ENCODE measurements at regions not wholly inside any gene's neighbourhood (a gene's known extent, or its start where the extent isn't known, plus 50 kb on each side); places are given as distances from the start of the nearest gene placed in this dataset.
"Not testable (repeated sequence)": the region's sequence is repeated elsewhere in the genome, so short reads cannot be mapped to it uniquely, and the experiment has no call there.

- no peaks in the 10 kb centered on the region for H3K4me1 ChIP-seq (ENCODE audit: control insufficient read depth in 1 of 2, insufficient read depth in 2 of 2, low read depth in 1 of 2, low read length in 1 of 2)
- H4K20me1 ChIP-seq (ENCODE audit: insufficient read depth) = no peaks in the 10 kb centered on the region
- H3K9me2 ChIP-seq = no peaks in the 10 kb centered on the region
- no peak overlapping the region for H3K9ac ChIP-seq
- H3K79me2 ChIP-seq (ENCODE audit: insufficient read depth) = no peaks in the 10 kb centered on the region
- ChIA-PET CTCF (no interaction called here), POLR2A (no interaction called here)
- no peaks in the 10 kb centered on the region for H3K9me3 ChIP-seq
- no peaks in the 10 kb centered on the region for H3F3A ChIP-seq (replicated peaks; ENCODE audit: insufficient read depth)
- WGBS (ENCODE audit: low lambda C conversion rate) = 31% methylated on average over 8 of the region's 8 CpGs
- no peaks in the 10 kb centered on the region for H3K27me3 ChIP-seq (ENCODE audit: insufficient read depth)
- H3K27ac ChIP-seq (ENCODE audit: low read depth in 2 of 2, low read length in 1 of 2) = no peak overlapping the region
- no peak for DNase-seq
- no peak overlapping the region for H3K4me3 ChIP-seq (ENCODE audit: low read depth in 2 of 2, low read length in 1 of 2)
- no peak overlapping the region for H3K4me2 ChIP-seq
- no peak overlapping the region for H2AFZ ChIP-seq (ENCODE audit: low read depth)
- H3K36me3 ChIP-seq (replicated peaks in 1 of 2; ENCODE audit: control insufficient read depth in 1 of 2, insufficient read depth in 2 of 2, low read length in 1 of 2) = no peaks in the 10 kb centered on the region
- TF ChIP-seq RAD21 (IDR thresholded peaks at IDR 0.05; ENCODE audit: low read length) = no peak
- no peak for TF ChIP-seq EZH2phosphoT487 (IDR thresholded peaks at IDR 0.05; ENCODE audit: borderline replicate concordance, low read depth)
- no peak for TF ChIP-seq GATA2 (CRISPR knock-in tag; IDR thresholded peaks at IDR 0.05)
- TF ChIP-seq EP300 (IDR thresholded peaks at IDR 0.05; ENCODE audit: borderline replicate concordance in 1 of 2, low read depth in 1 of 2, low read length in 1 of 2) = no peak
- no peak for TF ChIP-seq NFIC (IDR thresholded peaks at IDR 0.05; ENCODE audit: borderline replicate concordance)
Observed at GRCh38 chr9:40925149-40925548, 203.3 kb downstream of the FOXD4L6 start.

- WGBS (ENCODE audit: low lambda C conversion rate) = 59% methylated on average over 5 of the region's 5 CpGs
- H3K4me2 ChIP-seq; H3F3A ChIP-seq (replicated peaks; ENCODE audit: insufficient read depth); H3K9me2 ChIP-seq; H3K36me3 ChIP-seq (replicated peaks in 1 of 2; ENCODE audit: control insufficient read depth in 1 of 2, insufficient read depth in 2 of 2, low read length in 1 of 2); CTCF ChIA-PET; H3K27ac ChIP-seq (ENCODE audit: low read depth in 2 of 2, low read length in 1 of 2); H3K9me3 ChIP-seq; H3K27me3 ChIP-seq (ENCODE audit: insufficient read depth); H3K4me1 ChIP-seq (ENCODE audit: control insufficient read depth in 1 of 2, insufficient read depth in 2 of 2, low read depth in 1 of 2, low read length in 1 of 2); H4K20me1 ChIP-seq (ENCODE audit: insufficient read depth); DNase-seq; POLR2A ChIA-PET; H3K9ac ChIP-seq; H2AFZ ChIP-seq (ENCODE audit: low read depth); H3K4me3 ChIP-seq (ENCODE audit: low read depth in 2 of 2, low read length in 1 of 2); H3K79me2 ChIP-seq (ENCODE audit: insufficient read depth): not testable (repeated sequence)
Observed at GRCh38 chr9:40916399-40916783, 212.1 kb downstream of the FOXD4L6 start.

- H3K27me3 ChIP-seq (ENCODE audit: insufficient read depth); H3K4me2 ChIP-seq; H3K9ac ChIP-seq; DNase-seq; H3K36me3 ChIP-seq (replicated peaks in 1 of 2; ENCODE audit: control insufficient read depth in 1 of 2, insufficient read depth in 2 of 2, low read length in 1 of 2); H3K4me1 ChIP-seq (ENCODE audit: control insufficient read depth in 1 of 2, insufficient read depth in 2 of 2, low read depth in 1 of 2, low read length in 1 of 2); H3K4me3 ChIP-seq (ENCODE audit: low read depth in 2 of 2, low read length in 1 of 2); CTCF ChIA-PET; H4K20me1 ChIP-seq (ENCODE audit: insufficient read depth); H2AFZ ChIP-seq (ENCODE audit: low read depth); POLR2A ChIA-PET; H3F3A ChIP-seq (replicated peaks; ENCODE audit: insufficient read depth); H3K9me3 ChIP-seq; H3K9me2 ChIP-seq; H3K79me2 ChIP-seq (ENCODE audit: insufficient read depth); H3K27ac ChIP-seq (ENCODE audit: low read depth in 2 of 2, low read length in 1 of 2): not testable (repeated sequence)
- 34% methylated on average over 13 of the region's 13 CpGs for WGBS (ENCODE audit: low lambda C conversion rate)
Observed at GRCh38 chr9:40915660-40916398, 212.7 kb downstream of the FOXD4L6 start.
